Uterus (tissue), 3 donors: ENCODE measurements at regions not wholly inside any gene's neighbourhood (a gene's known extent, or its start where the extent isn't known, plus 50 kb on each side); places are given as distances from the start of the nearest gene placed in this dataset.
"Not testable (repeated sequence)": the region's sequence is repeated elsewhere in the genome, so short reads cannot be mapped to it uniquely, and the experiment has no call there.

ENCODE experiments used
- DNase-seq, 2 donors: peaks; one replicate each; pipeline ENCODE4 v3.0.0-alpha.2; 2019 to 2020
- H3K27ac ChIP-seq, 2 donors: fragments of 200-600 bp; sonication (generic); 1 replicate in 1 of 2; 2 replicates in 1 of 2; pipeline ENCODE4 v1.5.1; 2016 to 2018
- H3K27me3 ChIP-seq, 2 donors: fragments of 200-600 bp; sonication (generic); one replicate each; pipeline ENCODE4 v1.5.1; 2018 to 2019; ENCODE audit warnings: control low read depth in 1 of 2
- H3K36me3 ChIP-seq, 2 donors: fragments of 200-600 bp; sonication (generic); one replicate each; pipeline ENCODE4 v1.5.1; 2019; ENCODE audit warnings: control low read depth in 1 of 2
- H3K4me1 ChIP-seq, 2 donors: fragments of 200-600 bp; sonication (generic); one replicate each; pipeline ENCODE4 v1.5.1; 2018 to 2019; ENCODE audit warnings: control low read depth in 1 of 2
- H3K4me3 ChIP-seq, 2 donors: fragments of 200-600 bp; sonication (generic); 1 replicate in 1 of 2; 2 replicates in 1 of 2; pipeline ENCODE4 v1.5.1; 2018 to 2019; ENCODE audit warnings: mild to moderate bottlenecking in 1 of 2
- H3K9me3 ChIP-seq, 2 donors: fragments of 200-600 bp; sonication (generic); one replicate each; pipeline ENCODE4 v1.5.1; 2019; ENCODE audit warnings: control low read depth in 1 of 2
- POLR2A ChIP-seq, 2 donors: fragments of 450-650 bp; IDR thresholded peaks; one replicate each; pipeline ENCODE4 v1.6.1; 2016; ENCODE audit warnings: antibody characterized with exemption in 2 of 2, mild to moderate bottlenecking in 1 of 2, moderate library complexity in 1 of 2
- intact Hi-C: fragments of 100-400 bp; cut with DNase I; formaldehyde crosslinking; loops from one replicate; pipeline ENCODE4 v1.15.1; 2023; ENCODE audit warnings: low total_unique reads
- TF ChIP-seq, protein P1 (sequence below), 4 experiments: fragments of 200-600 bp in 2 of 4; fragments of 450-650 bp in 2 of 4; sonication (generic) in 2 of 4; IDR thresholded peaks; one replicate each; pipeline ENCODE4 v1.5.1; 2016 to 2019; ENCODE audit warnings: antibody characterized with exemption in 4 of 4, mild to moderate bottlenecking in 2 of 4, moderate library complexity in 1 of 4
- donor health status: DM: yes; HTN: yes; CAD: no.

- Histone ChIP-seq H3K27me3 (no peaks in the 10 kb centered on the region), H3K36me3 (no peaks in the 10 kb centered on the region), H3K4me1 (no peaks in the 10 kb centered on the region), H3K27ac (no peak overlapping the region), H3K4me3 (no peak overlapping the region), H3K9me3 (no peaks in the 10 kb centered on the region)
- TF ChIP-seq, protein P1, sequence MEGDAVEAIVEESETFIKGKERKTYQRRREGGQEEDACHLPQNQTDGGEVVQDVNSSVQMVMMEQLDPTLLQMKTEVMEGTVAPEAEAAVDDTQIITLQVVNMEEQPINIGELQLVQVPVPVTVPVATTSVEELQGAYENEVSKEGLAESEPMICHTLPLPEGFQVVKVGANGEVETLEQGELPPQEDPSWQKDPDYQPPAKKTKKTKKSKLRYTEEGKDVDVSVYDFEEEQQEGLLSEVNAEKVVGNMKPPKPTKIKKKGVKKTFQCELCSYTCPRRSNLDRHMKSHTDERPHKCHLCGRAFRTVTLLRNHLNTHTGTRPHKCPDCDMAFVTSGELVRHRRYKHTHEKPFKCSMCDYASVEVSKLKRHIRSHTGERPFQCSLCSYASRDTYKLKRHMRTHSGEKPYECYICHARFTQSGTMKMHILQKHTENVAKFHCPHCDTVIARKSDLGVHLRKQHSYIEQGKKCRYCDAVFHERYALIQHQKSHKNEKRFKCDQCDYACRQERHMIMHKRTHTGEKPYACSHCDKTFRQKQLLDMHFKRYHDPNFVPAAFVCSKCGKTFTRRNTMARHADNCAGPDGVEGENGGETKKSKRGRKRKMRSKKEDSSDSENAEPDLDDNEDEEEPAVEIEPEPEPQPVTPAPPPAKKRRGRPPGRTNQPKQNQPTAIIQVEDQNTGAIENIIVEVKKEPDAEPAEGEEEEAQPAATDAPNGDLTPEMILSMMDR (IDR thresholded peaks at IDR 0.05) = no peak
- no peak for TF ChIP-seq POLR2A (IDR thresholded peaks at IDR 0.05)
- no peak for DNase-seq
- intact Hi-C loops = no loop called here
These were observed 194.8 kb upstream of the TRPC7 start for GRCh38 chr5:136560126-136560525.

- Histone ChIP-seq H3K27me3 (no peaks in the 10 kb centered on the region), H3K27ac (no peak overlapping the region), H3K9me3 (no peaks in the 10 kb centered on the region), H3K4me1 (no peaks in the 10 kb centered on the region), H3K36me3 (no peaks in the 10 kb centered on the region), H3K4me3 (no peak overlapping the region)
- intact Hi-C loops = no loop called here
- no peak for TF ChIP-seq POLR2A (IDR thresholded peaks at IDR 0.05)
- TF ChIP-seq, protein P1 (IDR thresholded peaks at IDR 0.05) = no peak
- DNase-seq = no peak
These were observed 194.3 kb upstream of the TRPC7 start for GRCh38 chr5:136559651-136560050.

- H3K9me3 ChIP-seq, H3K27me3 ChIP-seq, intact Hi-C loops, H3K4me1 ChIP-seq, H3K36me3 ChIP-seq, H3K4me3 ChIP-seq, H3K27ac ChIP-seq, DNase-seq: not testable (repeated sequence)
These were observed 181.8 kb upstream of the TRPC7 start for GRCh38 chr5:136547096-136547495.

DNA sequence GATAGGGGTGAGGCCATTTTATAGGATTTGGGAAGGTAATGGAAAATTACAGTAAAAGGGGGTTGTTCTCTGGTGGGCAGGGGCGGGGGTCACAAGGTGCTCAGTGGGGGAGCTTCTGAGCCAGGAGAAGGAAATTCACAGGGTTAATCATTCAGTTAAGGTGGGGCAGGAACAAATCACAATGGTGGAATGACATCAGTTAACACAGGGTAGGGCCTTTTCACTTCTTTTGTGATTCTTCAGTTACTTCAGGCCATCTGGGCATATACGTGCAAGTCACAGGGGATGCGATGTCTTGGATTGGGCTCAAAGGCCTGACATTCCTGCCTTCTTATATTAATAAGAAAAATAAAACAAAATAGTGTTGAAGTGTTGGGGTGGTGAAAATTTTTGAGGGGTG is 181.1 kb upstream of the TRPC7 start:
- H3K27ac ChIP-seq, H3K4me1 ChIP-seq, intact Hi-C loops: not testable (repeated sequence)

DNA sequence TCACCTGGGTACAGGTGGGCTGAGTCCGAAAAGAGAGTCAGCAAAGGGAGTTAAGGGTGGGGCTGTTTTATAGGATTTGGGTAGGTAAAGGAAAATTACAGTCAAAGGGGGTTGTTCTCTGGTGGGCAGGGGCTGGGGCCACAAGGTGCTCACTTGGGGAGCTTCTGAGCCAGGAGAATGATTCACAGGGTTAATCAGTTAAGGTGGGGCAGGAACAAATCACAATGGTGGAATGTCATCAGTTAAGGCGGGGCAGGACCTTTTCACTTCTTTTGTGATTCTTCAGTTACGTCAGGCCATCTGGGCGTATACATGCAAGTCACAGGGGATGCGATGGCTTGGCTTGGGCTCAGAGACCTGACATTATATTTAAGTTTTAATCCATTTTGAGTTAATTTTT is 179.7 kb upstream of the TRPC7 start:
- H3K27ac ChIP-seq, intact Hi-C loops, H3K4me3 ChIP-seq, H3K27me3 ChIP-seq, DNase-seq, H3K9me3 ChIP-seq, H3K36me3 ChIP-seq, H3K4me1 ChIP-seq: not testable (repeated sequence)

More for the DNA sequence above, 181.1 kb upstream of the TRPC7 start:
- not testable (repeated sequence) for H3K36me3 ChIP-seq, H3K9me3 ChIP-seq, DNase-seq, H3K4me3 ChIP-seq, H3K27me3 ChIP-seq

- intact Hi-C loops = no loop called here
- no peaks in the 10 kb centered on the region for H3K36me3 ChIP-seq
These were observed 173.2 kb upstream of the TRPC7 start for GRCh38 chr5:136538534-136538933.

GRCh38 chr5:136529081-136529480 is 163.7 kb upstream of the TRPC7 start:
- H3K9me3 ChIP-seq = no peaks in the 10 kb centered on the region

More at GRCh38 chr5:136538534-136538933, 173.2 kb upstream of the TRPC7 start:
- no peaks in the 10 kb centered on the region for H3K4me1 ChIP-seq
- H3K27ac ChIP-seq = no peak overlapping the region
- no peak for DNase-seq
- no peaks in the 10 kb centered on the region for H3K27me3 ChIP-seq
- H3K9me3 ChIP-seq = no peaks in the 10 kb centered on the region
- no peak overlapping the region for H3K4me3 ChIP-seq
- no peak for TF ChIP-seq POLR2A (IDR thresholded peaks at IDR 0.05)
- TF ChIP-seq, protein P1 (IDR thresholded peaks at IDR 0.05) = no peak

More at GRCh38 chr5:136529081-136529480, 163.7 kb upstream of the TRPC7 start:
- no peak overlapping the region for H3K27ac ChIP-seq
- TF ChIP-seq, protein P1 (IDR thresholded peaks at IDR 0.05) = no peak
- no peak for TF ChIP-seq POLR2A (IDR thresholded peaks at IDR 0.05)
- no peak for DNase-seq
- no peaks in the 10 kb centered on the region for H3K4me1 ChIP-seq
- H3K36me3 ChIP-seq = no peaks in the 10 kb centered on the region
- peaks cover 0 to 3% of the 10 kb centered on the region in 2 donors for H3K27me3 ChIP-seq
- intact Hi-C loops = no loop called here
- H3K4me3 ChIP-seq = no peak overlapping the region
